WERI-Rb-1 (cell line): ENCODE measurements at regions not wholly inside any gene's neighbourhood (a gene's known extent, or its start where the extent isn't known, plus 50 kb on each side); places are given as distances from the start of the nearest gene placed in this dataset.

Experiments
- DNase-seq: peaks from one replicate; pipeline ENCODE4 v3.0.0-alpha.2; 2020
- H3K27ac ChIP-seq: fragments of 250-450 bp; sonication (Bioruptor Pico); 2 replicates; pipeline ENCODE4 v1.5.1; 2020; ENCODE audit warnings: mild to moderate bottlenecking, moderate library complexity
- H3K27me3 ChIP-seq: fragments of 250-450 bp; sonication (Bioruptor Pico); 2 replicates; pipeline ENCODE4 v1.5.1; 2021; ENCODE audit warnings: mild to moderate bottlenecking, low read depth, moderate library complexity; ENCODE audit not compliant: insufficient read depth, severe bottlenecking
- H3K36me3 ChIP-seq: fragments of 250-450 bp; sonication (Bioruptor Pico); 2 replicates; pipeline ENCODE4 v1.5.1; 2020; ENCODE audit warnings: mild to moderate bottlenecking, moderate library complexity
- H3K4me3 ChIP-seq: 2 replicates; pipeline ENCODE4 v1.5.1; 2011; ENCODE audit warnings: low read depth, mild to moderate bottlenecking, control low read depth, low read length
- H3K9me3 ChIP-seq: fragments of 250-450 bp; sonication (Bioruptor Pico); 2 replicates; pipeline ENCODE4 v1.5.1; 2021; ENCODE audit warnings: mild to moderate bottlenecking, moderate library complexity; ENCODE audit not compliant: severe bottlenecking
- CTCF ChIP-seq: IDR thresholded peaks from 2 replicates; pipeline ENCODE4 v1.5.1; 2011; ENCODE audit warnings: low read depth, mild to moderate bottlenecking, control low read depth, inconsistent platforms, low read length

GRCh38 chr2:12006850-12007249, 260.4 kb downstream of the LPIN1 start:
- DNase-seq = no peak
- no peaks in the 10 kb centered on the region for H3K27me3 ChIP-seq
- no peaks in the 10 kb centered on the region for H3K36me3 ChIP-seq
- no peak overlapping the region for H3K27ac ChIP-seq
- H3K4me3 ChIP-seq = no peak overlapping the region
- H3K9me3 ChIP-seq = no peaks in the 10 kb centered on the region
- TF ChIP-seq CTCF = no peak

- no peak overlapping the region for H3K4me3 ChIP-seq
- H3K36me3 ChIP-seq = no peaks in the 10 kb centered on the region
- TF ChIP-seq CTCF = no peak
- no peak overlapping the region for H3K27ac ChIP-seq
- no peaks in the 10 kb centered on the region for H3K27me3 ChIP-seq
- no peaks in the 10 kb centered on the region for H3K9me3 ChIP-seq
- DNase-seq = no peak
These were observed 260.9 kb downstream of the LPIN1 start for GRCh38 chr2:12007282-12007681.

- DNase-seq = no peak
- Histone ChIP-seq H3K27ac (no peak overlapping the region), H3K27me3 (no peaks in the 10 kb centered on the region), H3K4me3 (no peak overlapping the region), H3K36me3 (no peaks in the 10 kb centered on the region), H3K9me3 (no peaks in the 10 kb centered on the region)
- no peak for TF ChIP-seq CTCF
These were observed 262.1 kb downstream of the LPIN1 start for GRCh38 chr2:12008425-12009061.

- Histone ChIP-seq H3K36me3 (no peaks in the 10 kb centered on the region), H3K27ac (no peak overlapping the region), H3K27me3 (no peaks in the 10 kb centered on the region), H3K4me3 (no peak overlapping the region), H3K9me3 (no peaks in the 10 kb centered on the region)
- TF ChIP-seq CTCF = no peak
- DNase-seq = no peak
These were observed 263.0 kb downstream of the LPIN1 start for GRCh38 chr2:12009323-12009905.

GRCh38 chr2:12010059-12010458, 263.6 kb downstream of the LPIN1 start:
- TF ChIP-seq CTCF = no peak
- no peak overlapping the region for H3K4me3 ChIP-seq
- no peaks in the 10 kb centered on the region for H3K27me3 ChIP-seq
- no peak for DNase-seq
- H3K36me3 ChIP-seq = no peaks in the 10 kb centered on the region
- no peaks in the 10 kb centered on the region for H3K9me3 ChIP-seq
- no peak overlapping the region for H3K27ac ChIP-seq

GRCh38 chr2:12010779-12011178, 264.3 kb downstream of the LPIN1 start:
- Histone ChIP-seq H3K27ac (no peak overlapping the region), H3K27me3 (no peaks in the 10 kb centered on the region), H3K36me3 (no peaks in the 10 kb centered on the region), H3K4me3 (no peak overlapping the region), H3K9me3 (no peaks in the 10 kb centered on the region)
- TF ChIP-seq CTCF = no peak
- no peak for DNase-seq
